Caco-2 (cell line): ENCODE measurements at regions not wholly inside any gene's neighbourhood (a gene's known extent, or its start where the extent isn't known, plus 50 kb on each side); places are given as distances from the start of the nearest gene placed in this dataset.
"Not testable (repeated sequence)": the region's sequence is repeated elsewhere in the genome, so short reads cannot be mapped to it uniquely, and the experiment has no call there.

Experiments used
- BruUV-seq: library from RNA; stranded (reverse); fragments of 400-500 nt; replicated peaks from 2 replicates; lab custom pipeline; 2021; lab: Mats Ljungman, UMichigan
- CTCF ChIA-PET: fragments of 300-600 bp; sonication (Branson Sonifier 250); formaldehyde crosslinking; loops from one replicate; lab custom pipeline; 2022; ENCODE audit warnings: antibody characterized with exemption; lab: Charles Lee
- POLR2A ChIA-PET: fragments of 300-600 bp; sonication (Branson Sonifier 250); formaldehyde crosslinking; loops from one replicate; lab custom pipeline; 2022; ENCODE audit warnings: antibody characterized with exemption; lab: Charles Lee
- DNase-seq, 2 experiments: peaks; one replicate each; pipeline versions ENCODE4 v3.0.0 to v3.0.0-alpha.2; 2020 to 2022
- H3K27me3 ChIP-seq: replicated peaks from 2 replicates; pipeline ENCODE4 v1.6.0; 2011; ENCODE audit warnings: low read length; ENCODE audit not compliant: control insufficient read depth, insufficient read depth
- H3K36me3 ChIP-seq: 2 replicates; pipeline ENCODE4 v1.5.1; 2011; ENCODE audit warnings: low read length; ENCODE audit not compliant: control insufficient read depth, insufficient read depth
- H3K4me1 ChIP-seq: fragments of 250-450 bp; sonication (Bioruptor Pico); 2 replicates; pipeline ENCODE4 v1.5.1; 2020; ENCODE audit warnings: mild to moderate bottlenecking
- H3K4me3 ChIP-seq: 2 replicates; pipeline ENCODE4 v1.5.1; 2011; ENCODE audit warnings: low read depth, mild to moderate bottlenecking, control low read depth, low read length
- H3K9me3 ChIP-seq: fragments of 250-450 bp; sonication (Bioruptor Pico); 2 replicates; pipeline ENCODE4 v1.5.1; 2020; ENCODE audit warnings: mild to moderate bottlenecking, moderate library complexity
- H3K27ac Mint-ChIP-seq: one replicate; pipeline ENCODE4 v1.8.0; 2022; ENCODE audit warnings: mixed read lengths; ENCODE audit not compliant: unreplicated experiment
- H3K27me3 Mint-ChIP-seq: one replicate; pipeline ENCODE4 v1.8.0; 2022; ENCODE audit warnings: mixed read lengths; ENCODE audit not compliant: insufficient read depth, unreplicated experiment
- H3K36me3 Mint-ChIP-seq: one replicate; pipeline ENCODE4 v1.8.0; 2022; ENCODE audit warnings: mild to moderate bottlenecking, mixed read lengths; ENCODE audit not compliant: insufficient read depth, unreplicated experiment
- H3K4me1 Mint-ChIP-seq: one replicate; pipeline ENCODE4 v1.8.0; 2022; ENCODE audit warnings: low read depth, mixed read lengths; ENCODE audit not compliant: unreplicated experiment
- H3K4me3 Mint-ChIP-seq: one replicate; pipeline ENCODE4 v1.8.0; 2022; ENCODE audit warnings: mild to moderate bottlenecking, moderate library complexity, mixed read lengths; ENCODE audit not compliant: unreplicated experiment
- H3K9me3 Mint-ChIP-seq: one replicate; pipeline ENCODE4 v1.8.0; 2022; ENCODE audit warnings: mixed read lengths; ENCODE audit not compliant: unreplicated experiment
- CTCF ChIP-seq, 2 experiments: fragments of 200-600 bp in 1 of 2; IDR thresholded peaks; 1 replicate in 1 of 2; 2 replicates in 1 of 2; pipeline versions ENCODE4 v1.5.1 to v1.8.0; 2011 to 2022; ENCODE audit warnings: antibody characterized with exemption in 1 of 2, control low read depth in 1 of 2, inconsistent platforms in 1 of 2, low read depth in 1 of 2, low read length in 1 of 2, mild to moderate bottlenecking in 1 of 2, moderate library complexity in 1 of 2; ENCODE audit not compliant: insufficient read depth in 1 of 2, severe bottlenecking in 1 of 2, unreplicated experiment in 1 of 2
- intact Hi-C: fragments of 100-400 bp; cut with micrococcal nuclease; formaldehyde crosslinking; loops from one replicate; pipeline ENCODE4 v1.10.0; 2022; ENCODE audit not compliant: unreplicated experiment

GRCh38 chr5:56666901-56667300 is 148.4 kb upstream of the MAP3K1 start:
- intact Hi-C loops, result no loop called here
- 0 out of 2 replicates have a peak, but pooled peaks cover 5% of the 10 kb centered on the region for H3K9me3 ChIP-seq
- POLR2A ChIA-PET, result no interaction called here
- H3K36me3 Mint-ChIP-seq, result no peaks in the 10 kb centered on the region
- peaks cover 20% of the 10 kb centered on the region for H3K4me1 Mint-ChIP-seq
- no peak for TF ChIP-seq CTCF (IDR thresholded peaks at IDR 0.05; ENCODE audit: insufficient read depth in 1 of 2, low read depth in 1 of 2, low read length in 1 of 2, severe bottlenecking in 1 of 2, unreplicated experiment in 1 of 2)
- CTCF ChIA-PET, result no interaction called here
- no TSS peak for BruUV-seq
- no peaks in the 10 kb centered on the region for H3K27me3 ChIP-seq
- H3K27me3 Mint-ChIP-seq, result no peaks in the 10 kb centered on the region
- no peaks in the 10 kb centered on the region for H3K36me3 ChIP-seq
- DNase-seq, result no peak
- no peak overlapping the region for H3K27ac Mint-ChIP-seq
- H3K9me3 Mint-ChIP-seq, result no peaks in the 10 kb centered on the region
- no peak overlapping the region for H3K4me3 ChIP-seq
- H3K4me3 Mint-ChIP-seq, result no peak overlapping the region
- peaks cover 28% of the 10 kb centered on the region for H3K4me1 ChIP-seq

GRCh38 chr5:56665117-56665516 is 150.2 kb upstream of the MAP3K1 start:
- H3K9me3 Mint-ChIP-seq, BruUV-seq, DNase-seq, H3K4me3 ChIP-seq, intact Hi-C loops, H3K36me3 Mint-ChIP-seq, H3K27me3 ChIP-seq, H3K27ac Mint-ChIP-seq, POLR2A ChIA-PET, H3K4me3 Mint-ChIP-seq, H3K27me3 Mint-ChIP-seq, H3K36me3 ChIP-seq, H3K9me3 ChIP-seq, CTCF ChIA-PET: not testable (repeated sequence)
- H3K4me1 ChIP-seq, result peaks cover 20% of the 10 kb centered on the region
- peaks cover 17% of the 10 kb centered on the region for H3K4me1 Mint-ChIP-seq

- Histone ChIP-seq H3K36me3 (no peaks in the 10 kb centered on the region), H3K4me3 (no peak overlapping the region), H3K9me3 (0 out of 2 replicates have a peak, but pooled peaks cover 5% of the 10 kb centered on the region), H3K4me1 (peaks cover 9% of the 10 kb centered on the region), H3K27me3 (no peaks in the 10 kb centered on the region)
- no peak for TF ChIP-seq CTCF (IDR thresholded peaks at IDR 0.05; ENCODE audit: insufficient read depth in 1 of 2, low read depth in 1 of 2, low read length in 1 of 2, severe bottlenecking in 1 of 2, unreplicated experiment in 1 of 2)
- DNase-seq, result no peak
- Mint-ChIP-seq H3K9me3 (no peaks in the 10 kb centered on the region), H3K4me3 (no peak overlapping the region), H3K27ac (no peak overlapping the region), H3K36me3 (no peaks in the 10 kb centered on the region), H3K27me3 (no peaks in the 10 kb centered on the region), H3K4me1 (peaks cover 6% of the 10 kb centered on the region)
- CTCF ChIA-PET, result no interaction called here
- intact Hi-C loops, result no loop called here
- BruUV-seq, result no TSS peak
- POLR2A ChIA-PET, result no interaction called here
Measured at GRCh38 chr5:56664025-56664424, 151.3 kb upstream of the MAP3K1 start.

- TF ChIP-seq CTCF (IDR thresholded peaks at IDR 0.05; ENCODE audit: insufficient read depth in 1 of 2, low read depth in 1 of 2, low read length in 1 of 2, severe bottlenecking in 1 of 2, unreplicated experiment in 1 of 2), result no peak
- ChIA-PET POLR2A (no interaction called here), CTCF (no interaction called here)
- Mint-ChIP-seq H3K27me3 (no peaks in the 10 kb centered on the region), H3K9me3 (no peaks in the 10 kb centered on the region), H3K27ac (no peak overlapping the region), H3K4me1 (peaks cover under 1% of the 10 kb centered on the region), H3K4me3 (no peak overlapping the region), H3K36me3 (no peaks in the 10 kb centered on the region)
- Histone ChIP-seq H3K4me1 (peaks cover 4% of the 10 kb centered on the region), H3K4me3 (no peak overlapping the region), H3K9me3 (0 out of 2 replicates have a peak, but pooled peaks cover 5% of the 10 kb centered on the region), H3K36me3 (no peaks in the 10 kb centered on the region), H3K27me3 (no peaks in the 10 kb centered on the region)
- no peak for DNase-seq
- intact Hi-C loops, result no loop called here
- BruUV-seq, result no TSS peak
Measured at GRCh38 chr5:56663523-56663922, 151.8 kb upstream of the MAP3K1 start.
